ENCODE measurements at regions not wholly inside any gene's neighbourhood (a gene's known extent, or its start where the extent isn't known, plus 50 kb on each side); places are given as distances from the start of the nearest gene placed in this dataset.
"Not testable (repeated sequence)": the region's sequence is repeated elsewhere in the genome, so short reads cannot be mapped to it uniquely, and the experiment has no call there.

DNA sequence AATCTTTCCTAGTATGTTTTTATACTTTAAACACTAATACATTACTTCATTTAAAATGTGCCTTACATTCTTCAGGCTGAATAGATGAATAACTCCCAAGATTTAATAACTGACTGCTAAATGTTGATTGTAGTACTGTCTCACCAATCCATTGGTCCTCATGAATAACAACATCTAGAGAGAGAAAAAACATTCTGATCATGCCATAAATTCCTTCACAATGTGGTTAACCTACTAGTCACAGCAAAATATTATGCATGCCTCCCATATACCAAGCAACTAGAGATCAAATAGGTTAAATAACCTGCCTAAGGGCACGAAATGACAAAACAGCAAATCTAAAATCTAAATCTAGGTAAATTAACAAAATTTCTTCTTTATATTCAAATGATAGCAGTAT is 66.2 kb downstream of the SYT15 start:
- not testable (repeated sequence) for DNase-seq

DNA sequence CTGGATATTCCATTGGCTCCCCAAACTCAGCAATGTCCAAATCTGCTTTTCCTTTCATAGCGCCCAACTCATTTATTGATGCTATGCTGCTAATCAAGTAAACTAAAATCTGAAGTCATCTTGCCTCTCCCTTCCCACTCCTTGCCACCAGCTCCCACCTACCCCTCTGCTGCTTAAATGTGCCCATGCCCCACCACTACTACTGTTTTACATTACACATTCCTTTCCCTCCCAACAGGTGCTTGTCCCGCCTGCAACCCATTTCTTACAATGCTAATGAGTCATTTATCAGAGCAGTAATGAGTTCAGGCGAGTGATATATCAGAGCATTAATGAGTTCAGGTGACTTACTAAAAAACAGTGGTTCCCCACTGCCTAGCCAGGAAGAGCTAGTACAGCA is 67.2 kb downstream of the SYT15 start:
- not testable (repeated sequence) for DNase-seq

DNA sequence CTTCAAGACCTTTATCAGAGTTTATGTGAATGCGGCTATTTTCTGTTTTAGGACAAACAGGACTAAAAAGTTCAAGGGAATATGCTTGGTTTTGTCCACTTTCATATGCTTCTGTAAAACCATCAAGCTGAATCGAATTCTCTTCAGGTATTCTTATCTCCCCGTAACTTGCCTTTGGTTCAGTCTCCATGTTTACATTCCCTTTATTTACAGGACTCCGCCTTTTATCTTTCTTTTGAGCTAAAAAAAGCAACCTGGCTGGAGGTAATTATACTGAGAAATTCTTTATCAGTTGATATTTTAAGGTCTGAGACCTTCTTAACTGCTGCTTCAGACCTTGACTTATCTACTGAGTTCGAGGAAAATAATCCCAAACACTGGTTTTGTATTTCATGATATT is 72.0 kb downstream of the SYT15 start:
- not testable (repeated sequence) for DNase-seq

DNA sequence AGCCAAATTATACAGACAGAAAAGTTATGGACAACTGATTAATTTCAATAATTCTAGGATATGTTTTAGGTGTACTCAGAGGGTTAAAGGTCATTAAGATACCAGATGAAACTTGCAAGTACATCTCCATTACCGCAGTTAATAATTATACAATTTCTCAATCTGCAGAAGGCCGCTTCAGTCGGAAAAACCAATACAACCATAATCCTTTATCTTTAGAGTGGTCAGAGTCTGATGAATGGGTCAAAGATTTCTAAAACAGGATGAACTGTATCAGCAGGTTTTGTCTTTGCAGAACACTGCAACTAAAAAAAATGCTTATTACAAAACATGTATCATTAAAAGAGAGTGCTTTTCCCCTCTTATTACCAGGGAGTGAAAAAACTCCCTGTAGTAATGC is 78.5 kb downstream of the SYT15 start:
- DNase-seq, result not testable (repeated sequence)

DNA sequence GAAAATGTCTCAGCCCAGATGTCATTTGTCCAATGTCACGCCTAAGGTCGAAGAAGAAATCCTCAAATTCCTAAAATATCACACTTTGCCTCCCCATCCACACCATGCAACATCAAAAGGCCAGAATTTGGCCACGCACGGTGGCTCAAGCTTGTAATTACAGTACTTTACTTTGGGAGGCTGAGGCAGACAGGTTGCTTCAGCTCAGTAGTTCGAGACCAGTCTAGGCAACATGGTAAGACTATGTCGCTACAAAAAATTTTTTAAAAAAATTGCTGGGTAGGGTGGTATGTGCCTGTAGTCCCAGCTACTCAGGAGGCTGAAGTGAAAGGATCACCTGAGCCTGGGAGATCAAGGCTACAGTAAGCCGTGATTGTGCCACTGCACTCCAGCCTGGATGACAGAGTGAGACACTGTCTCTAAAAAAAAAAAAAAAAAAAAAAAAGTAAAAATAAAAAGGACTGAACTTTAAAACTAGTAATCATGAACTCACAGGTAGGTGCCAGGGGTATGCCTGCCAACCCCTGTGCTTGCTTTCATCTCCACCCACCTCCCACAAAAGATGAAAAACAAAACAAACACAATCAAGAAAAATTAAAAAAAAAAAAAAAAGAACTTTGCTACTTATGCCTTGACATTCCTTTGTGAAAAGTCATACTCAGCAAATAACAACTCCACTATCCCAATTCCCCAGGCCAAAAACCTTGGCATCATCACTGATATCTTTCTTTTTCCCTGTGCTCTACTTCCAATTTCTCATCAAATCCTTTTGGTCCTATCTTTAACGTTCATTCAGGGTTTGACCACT is 81.3 kb downstream of the SYT15 start:
- DNase-seq, result not testable (repeated sequence)

DNA sequence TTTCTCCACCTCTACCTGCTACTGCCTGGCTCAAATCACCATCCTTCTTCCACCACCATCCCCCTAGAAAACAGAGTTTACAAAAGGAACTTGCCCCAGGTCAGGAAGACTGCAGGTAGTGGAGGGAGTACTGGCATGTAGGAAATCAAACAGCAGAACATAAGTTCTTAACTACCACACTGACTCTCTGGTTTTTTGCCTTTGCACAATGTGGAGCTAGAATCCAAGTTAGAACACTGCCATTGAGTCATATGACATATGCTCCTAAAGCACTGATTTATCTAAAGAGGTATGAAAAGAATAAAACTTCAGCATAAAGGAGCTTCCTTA is 81.9 kb downstream of the SYT15 start:
- DNase-seq, result not testable (repeated sequence)

DNA sequence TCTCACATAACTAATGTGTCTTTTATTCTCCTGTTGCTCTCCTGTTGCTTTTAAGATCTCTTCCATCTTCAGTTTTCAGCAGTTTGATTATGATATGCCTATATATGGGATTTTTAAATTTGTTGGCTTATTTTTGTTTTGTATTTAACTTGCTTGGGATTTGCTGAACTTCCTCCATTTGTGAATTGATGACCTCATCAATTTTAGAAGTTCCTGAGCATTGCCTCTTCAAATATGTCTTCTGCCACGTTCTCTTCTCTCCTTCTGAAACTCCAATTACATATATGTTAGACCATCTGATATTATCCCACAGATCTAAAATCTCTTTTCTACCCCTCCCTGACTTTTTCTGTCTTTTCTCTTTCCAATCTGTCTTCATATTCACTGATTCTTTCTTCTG is 86.6 kb downstream of the SYT15 start:
- DNase-seq, result not testable (repeated sequence)

DNA sequence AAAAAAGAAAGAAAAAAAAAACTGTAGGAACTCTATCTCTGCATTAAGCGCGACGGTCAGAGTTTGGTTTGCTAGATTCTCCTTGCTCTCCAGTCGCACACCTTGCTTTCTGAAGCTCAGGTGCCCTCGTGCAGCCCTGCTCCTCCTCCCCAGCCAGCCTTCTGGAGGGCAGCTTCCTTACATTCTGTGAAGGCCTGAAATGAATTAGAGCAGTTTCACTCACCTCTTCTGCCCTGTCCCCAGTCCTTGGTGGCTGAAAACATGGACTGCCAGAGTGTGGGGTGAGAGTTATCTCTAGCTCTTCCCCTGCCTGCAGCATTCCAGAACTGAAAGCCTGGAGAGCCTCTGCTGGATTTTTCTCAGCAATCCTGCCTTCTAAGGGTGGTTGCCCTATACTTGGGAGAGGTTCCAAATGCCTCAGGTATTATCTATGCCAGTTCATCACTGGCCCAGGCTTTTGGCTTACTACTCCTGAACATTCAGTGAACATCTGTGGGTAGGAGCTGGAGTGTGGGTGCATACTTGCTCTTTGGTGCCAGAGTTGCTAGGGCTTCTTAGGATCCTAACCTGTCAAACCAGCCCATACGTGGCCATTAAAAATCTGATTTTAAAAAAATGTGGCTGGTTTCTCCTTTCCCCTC is 89.5 kb downstream of the SYT15 start:
- DNase-seq, result not testable (repeated sequence)

DNA sequence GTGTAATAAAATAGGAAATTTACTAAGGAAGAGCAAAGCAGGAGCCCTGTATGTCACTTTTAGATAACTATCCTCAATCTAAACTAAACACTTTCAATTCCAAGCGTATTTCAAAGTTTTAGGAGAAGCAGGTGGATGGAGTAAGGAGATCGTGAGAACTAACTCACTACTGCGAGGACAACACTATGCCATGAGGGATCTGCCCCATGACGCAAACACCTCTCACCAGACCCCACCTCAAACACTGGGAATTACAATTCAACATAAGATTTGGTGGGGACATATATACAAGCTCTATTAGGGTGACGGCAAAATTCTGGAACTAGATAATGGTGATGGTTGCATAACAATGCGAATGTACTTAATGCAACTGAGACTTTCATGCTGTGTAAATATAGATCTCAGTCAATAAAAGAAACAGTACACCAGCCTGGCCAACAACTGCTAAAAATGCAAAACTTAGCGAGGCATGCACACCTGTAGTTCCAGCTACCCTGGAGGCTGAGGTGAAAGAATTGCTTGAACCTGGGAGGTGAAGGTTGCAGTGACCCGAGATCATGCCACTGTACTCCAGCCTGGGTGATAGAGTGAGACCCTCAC is 99.0 kb downstream of the SYT15 start:
- not testable (repeated sequence) for DNase-seq

DNA sequence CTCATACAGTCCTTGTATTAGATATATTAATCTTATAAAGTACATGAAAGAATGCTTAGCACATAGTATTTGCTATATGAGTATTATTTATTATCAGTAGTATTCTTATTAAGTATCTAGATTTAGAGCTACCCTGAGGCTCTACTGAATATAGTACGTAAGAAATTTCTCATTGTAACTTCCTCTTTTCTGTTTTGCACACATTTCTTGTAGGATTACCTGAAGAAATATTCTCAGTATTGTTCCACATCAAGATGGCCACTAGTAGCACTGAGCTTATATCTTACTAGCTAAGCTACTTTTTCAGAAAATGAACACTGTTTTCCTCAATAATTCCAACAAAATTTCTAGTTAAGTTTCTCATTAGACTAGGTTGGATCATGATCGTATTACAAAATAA is 112.5 kb downstream of the SYT15 start:
- DNase-seq, result not testable (repeated sequence)

DNA sequence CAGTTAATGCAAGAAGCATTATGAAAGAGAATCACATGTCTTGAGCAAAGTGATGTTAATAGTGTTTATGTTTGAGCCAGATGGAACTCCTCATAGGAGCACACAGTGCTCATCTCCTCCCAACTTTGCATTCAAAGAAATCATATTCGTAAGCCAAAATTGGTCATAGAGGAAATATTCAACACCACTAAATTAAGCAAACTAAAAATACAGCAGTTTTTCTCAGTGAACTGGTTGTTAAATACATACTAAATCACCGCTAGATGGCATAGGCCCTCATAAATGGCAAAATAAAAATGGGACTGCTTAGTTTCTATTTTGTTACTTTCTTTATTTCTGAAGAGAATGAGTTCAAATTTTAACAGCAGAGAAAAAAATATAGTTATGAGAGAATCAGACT is 114.3 kb downstream of the SYT15 start:
- not testable (repeated sequence) for DNase-seq

DNA sequence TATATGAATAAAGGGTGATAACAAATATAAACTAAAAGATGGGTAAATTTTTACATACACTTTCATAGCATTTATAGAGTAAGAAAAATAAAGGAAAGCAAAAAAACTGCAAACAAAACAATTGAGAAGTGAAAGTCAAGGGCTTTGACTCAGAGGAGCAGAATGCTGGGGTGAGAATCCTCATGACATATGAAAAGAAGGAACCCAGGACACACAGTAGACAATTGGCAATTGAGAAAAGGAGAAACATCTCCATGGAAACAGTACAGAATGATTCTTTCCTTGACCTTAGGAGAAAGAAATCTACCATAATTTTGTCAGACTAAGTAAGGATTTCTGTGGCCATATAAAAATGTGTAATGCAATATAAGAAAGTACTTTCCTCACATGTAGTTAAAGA is 138.3 kb downstream of the SYT15 start:
- not testable (repeated sequence) for DNase-seq

DNA sequence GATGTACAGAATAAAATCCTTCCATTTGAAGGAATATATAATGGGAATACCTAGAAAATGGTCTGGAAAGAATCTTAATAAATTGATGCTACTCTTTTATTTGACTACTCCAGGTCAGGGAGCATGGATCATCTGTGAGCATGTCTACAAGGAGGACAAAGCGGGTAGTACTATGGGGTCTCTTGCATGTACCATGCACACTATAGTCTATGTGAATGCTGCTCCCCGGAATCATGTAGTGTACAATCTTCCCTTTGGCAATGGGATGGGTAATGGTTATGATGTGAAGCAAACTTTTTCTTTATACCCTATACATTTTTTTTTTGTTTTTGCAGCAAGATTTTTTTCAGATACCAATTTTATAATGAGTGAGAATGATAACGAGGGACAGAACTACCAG is 139.1 kb downstream of the SYT15 start:
- not testable (repeated sequence) for DNase-seq

DNA sequence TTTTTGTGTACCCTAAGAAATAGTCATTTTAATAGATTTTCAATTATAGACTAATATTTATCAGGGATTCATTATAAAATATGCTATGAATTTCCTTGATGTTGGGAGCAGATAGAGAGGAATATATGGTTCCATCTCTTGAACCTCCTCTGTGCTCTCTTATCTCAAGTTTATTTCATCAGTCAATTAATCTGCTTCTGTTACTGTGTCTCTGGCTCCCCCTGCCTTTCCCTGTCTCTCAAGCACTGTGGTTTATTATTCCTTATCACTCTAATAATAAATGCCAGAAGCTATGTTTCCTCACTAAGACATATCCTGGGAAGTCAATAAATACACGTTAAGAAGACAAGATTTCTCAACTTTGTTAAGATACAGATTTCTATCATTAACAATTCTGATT is 141.5 kb downstream of the SYT15 start:
- not testable (repeated sequence) for DNase-seq

DNA sequence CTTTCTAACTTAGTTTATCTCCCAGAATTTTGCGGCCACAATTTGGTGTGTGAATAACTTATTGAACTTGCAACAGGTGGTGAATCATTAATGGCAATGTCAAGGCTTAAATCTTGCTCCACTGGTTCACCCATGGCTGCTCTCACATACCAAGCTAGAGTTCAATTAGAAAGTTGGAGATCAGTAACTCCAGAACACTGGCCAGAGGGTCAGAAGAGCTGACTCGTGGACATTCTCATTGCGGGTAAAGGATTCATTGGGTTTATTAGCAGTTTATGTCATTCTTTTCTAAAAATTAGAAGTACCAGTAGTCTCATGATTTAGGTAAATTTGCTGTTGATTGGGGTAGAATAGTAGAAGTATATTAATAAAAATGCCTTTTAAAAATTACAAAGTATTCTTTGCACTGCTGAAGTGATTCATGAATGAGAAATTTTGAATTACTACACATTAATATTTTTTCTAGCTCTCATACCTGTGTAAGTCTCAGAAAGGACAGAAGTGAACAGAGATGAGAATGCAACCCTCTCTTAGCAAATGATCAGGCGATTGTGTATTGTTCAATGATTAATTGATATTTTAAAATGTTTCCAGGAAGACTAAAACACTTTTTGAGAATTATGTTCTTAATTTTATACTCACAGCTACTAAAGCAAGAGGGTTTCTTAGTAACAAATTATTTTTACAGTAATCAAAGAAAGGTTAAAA is 142.0 kb downstream of the SYT15 start:
- not testable (repeated sequence) for DNase-seq

DNA sequence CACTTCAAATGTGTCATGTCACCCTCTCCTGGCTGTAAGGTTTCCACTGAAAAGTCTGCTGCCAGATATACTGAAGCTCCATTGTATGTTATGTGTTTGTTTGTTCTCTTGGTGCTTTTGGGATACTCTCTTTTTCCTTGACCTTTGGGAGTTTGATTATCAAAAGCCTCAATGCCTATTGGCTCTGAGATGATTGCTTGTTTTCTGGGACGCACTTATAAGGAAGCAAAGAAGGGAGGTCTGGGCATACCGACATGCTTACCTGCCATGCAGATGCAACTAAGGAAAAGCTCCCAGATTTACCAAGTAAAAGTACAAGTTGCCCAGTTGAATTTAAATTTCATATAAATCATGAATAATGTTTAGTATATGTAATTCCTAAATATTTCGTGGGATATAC is 145.3 kb downstream of the SYT15 start:
- not testable (repeated sequence) for DNase-seq

DNA sequence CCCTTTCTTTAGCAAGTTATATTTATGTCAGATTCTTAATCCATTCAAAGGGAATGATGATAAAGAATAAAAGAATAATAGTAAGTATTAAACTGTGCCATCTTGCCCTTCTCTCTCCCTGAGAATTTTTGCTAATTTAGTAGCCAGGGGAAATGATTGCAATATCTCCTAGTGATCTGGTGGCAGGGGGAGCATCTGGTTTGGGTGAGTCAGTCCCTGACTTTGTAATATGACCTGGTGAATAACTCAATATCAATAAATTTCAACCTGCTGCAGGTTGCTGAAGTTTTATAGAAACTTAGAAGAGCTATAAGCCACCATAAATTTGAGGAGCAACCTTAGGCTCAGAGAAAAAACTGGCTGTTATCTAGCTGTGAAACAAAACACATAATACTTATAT is 149.4 kb downstream of the SYT15 start:
- DNase-seq, result not testable (repeated sequence)

DNA sequence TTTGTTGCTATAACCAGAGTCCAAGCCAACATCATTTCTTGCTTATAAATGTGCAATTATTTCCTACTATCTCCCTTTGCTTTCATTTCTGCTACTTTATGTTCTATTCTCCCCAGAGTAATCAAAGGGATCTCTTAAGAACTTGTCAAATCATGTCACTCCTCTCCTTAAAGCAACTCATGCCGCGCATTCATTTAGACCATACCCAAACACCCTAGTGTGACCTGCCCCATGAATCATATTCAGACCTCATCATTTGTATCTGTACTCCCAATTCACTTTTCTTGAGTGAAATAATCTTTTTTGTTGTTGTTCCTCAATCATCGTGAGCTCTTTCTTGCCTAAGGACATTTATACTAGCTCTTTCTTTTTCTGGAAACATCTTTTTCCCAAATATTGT is 151.8 kb downstream of the SYT15 start:
- DNase-seq, result not testable (repeated sequence)

DNA sequence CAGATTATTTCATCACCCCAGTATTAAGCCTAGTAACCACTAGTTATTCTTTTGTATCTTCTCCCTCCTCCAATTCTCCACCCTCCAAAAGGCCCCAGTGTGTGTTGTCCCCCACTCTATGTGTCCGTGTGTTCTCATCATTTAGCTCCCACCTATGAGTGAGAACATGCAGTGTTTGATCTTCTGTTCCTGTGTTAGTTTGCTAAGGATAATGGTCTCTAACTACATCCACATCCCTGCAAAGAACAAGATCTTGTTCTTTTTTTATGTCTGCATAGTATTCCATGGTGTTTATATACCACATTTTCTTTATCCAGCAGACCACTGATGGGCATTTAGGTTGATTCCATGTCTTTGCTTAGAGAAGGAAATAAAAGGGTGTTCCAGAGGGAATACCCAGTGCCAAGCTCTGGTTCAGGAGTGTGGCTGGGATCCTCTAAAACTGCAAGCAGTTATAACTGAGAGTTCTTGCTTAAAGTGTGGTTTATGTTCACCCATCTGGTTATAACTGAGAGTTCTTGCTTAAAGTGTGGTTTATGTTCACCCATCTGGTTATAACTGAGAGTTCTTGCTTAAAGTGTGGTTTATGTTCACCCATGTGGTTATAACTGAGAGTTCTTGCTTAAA is 154.8 kb downstream of the SYT15 start:
- not testable (repeated sequence) for DNase-seq

DNA sequence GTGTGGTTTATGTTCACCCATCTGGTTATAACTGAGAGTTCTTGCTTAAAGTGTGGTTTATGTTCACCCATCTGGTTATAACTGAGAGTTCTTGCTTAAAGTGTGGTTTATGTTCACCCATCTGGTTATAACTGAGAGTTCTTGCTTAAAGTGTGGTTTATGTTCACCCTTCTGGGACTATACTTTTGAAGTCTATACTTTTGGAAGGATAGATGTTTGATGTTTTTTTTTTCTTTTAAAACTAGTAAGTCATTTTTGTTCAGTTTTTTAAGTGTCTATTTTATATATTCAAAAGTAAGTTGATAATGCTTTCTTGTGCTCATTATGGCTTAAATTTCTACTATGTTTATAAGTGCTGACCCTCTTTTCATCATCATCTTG is 155.3 kb downstream of the SYT15 start:
- not testable (repeated sequence) for DNase-seq

DNA sequence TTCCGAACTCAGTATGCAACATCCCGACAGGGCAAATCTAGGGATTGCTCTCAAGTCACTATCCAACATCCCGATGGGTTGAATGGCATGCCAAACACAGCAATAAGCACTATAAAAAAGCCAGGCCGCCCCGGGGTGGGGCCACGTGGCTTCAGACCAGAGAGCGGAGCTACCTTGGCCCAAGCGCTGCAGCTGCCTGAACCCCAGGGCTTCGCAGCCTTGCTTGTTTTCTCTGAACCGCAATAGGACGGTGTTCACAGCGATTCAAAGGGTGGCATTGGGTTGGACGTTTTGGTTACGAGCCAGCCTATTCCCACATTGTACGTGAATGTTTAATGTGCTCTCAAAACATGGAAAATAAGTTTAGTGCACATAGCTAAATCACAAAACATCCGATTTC is 161.0 kb downstream of the SYT15 start:
- not testable (repeated sequence) for DNase-seq

DNA sequence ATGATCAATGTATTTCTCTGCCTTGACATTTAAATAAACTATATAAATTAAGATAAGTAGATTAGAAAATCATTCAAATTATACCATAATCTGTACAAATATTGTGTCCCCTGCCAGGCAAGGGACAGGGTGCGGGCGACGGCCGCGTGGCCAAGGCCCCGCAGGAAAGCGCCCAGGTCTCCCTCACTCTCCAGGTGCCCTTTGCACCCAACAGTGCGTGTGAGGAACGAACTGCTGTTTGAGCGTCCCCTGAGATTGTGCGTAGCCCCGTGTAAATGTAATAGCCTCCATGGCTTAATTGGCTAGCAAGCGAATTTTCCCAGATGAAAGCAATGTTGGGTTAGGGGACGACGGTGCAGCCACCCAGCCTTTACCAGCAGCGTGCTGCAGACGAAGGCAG is 161.4 kb downstream of the SYT15 start:
- DNase-seq, result not testable (repeated sequence)

DNA sequence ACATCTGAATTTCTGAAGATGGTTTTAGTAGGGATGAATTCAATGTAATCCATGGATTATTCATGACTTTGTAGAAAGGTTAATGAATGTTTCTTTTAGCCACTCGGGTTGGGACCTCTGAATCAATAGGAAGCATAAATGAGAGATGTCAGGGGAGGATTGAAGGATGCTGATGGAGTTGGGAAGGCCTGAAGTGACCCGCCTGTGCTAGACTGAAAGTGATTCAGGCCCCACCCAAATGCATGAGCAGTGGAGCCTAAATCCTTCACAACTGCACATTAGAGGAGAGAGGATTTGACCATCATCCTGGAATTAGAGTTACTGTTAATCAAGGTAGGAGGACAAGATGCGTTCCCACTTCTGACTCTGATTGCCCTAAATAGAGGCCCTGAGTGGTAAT is 162.2 kb upstream of the PTPN20 start:
- DNase-seq, result not testable (repeated sequence)

All from cerebellar nuclear complex (tissue), 1 donor.